Caco-2 (cell line): ENCODE measurements at regions not wholly inside any gene's neighbourhood (a gene's known extent, or its start where the extent isn't known, plus 50 kb on each side); places are given as distances from the start of the nearest gene placed in this dataset.

Source experiments
- BruUV-seq: library from RNA; stranded (reverse); fragments of 400-500 nt; replicated peaks from 2 replicates; lab custom pipeline; 2021; lab: Mats Ljungman, UMichigan
- CTCF ChIA-PET: fragments of 300-600 bp; sonication (Branson Sonifier 250); formaldehyde crosslinking; loops from one replicate; lab custom pipeline; 2022; ENCODE audit warnings: antibody characterized with exemption; lab: Charles Lee
- POLR2A ChIA-PET: fragments of 300-600 bp; sonication (Branson Sonifier 250); formaldehyde crosslinking; loops from one replicate; lab custom pipeline; 2022; ENCODE audit warnings: antibody characterized with exemption; lab: Charles Lee
- DNase-seq, 2 experiments: peaks; one replicate each; pipeline versions ENCODE4 v3.0.0 to v3.0.0-alpha.2; 2020 to 2022
- H3K27me3 ChIP-seq: replicated peaks from 2 replicates; pipeline ENCODE4 v1.6.0; 2011; ENCODE audit warnings: low read length; ENCODE audit not compliant: control insufficient read depth, insufficient read depth
- H3K36me3 ChIP-seq: 2 replicates; pipeline ENCODE4 v1.5.1; 2011; ENCODE audit warnings: low read length; ENCODE audit not compliant: control insufficient read depth, insufficient read depth
- H3K4me1 ChIP-seq: fragments of 250-450 bp; sonication (Bioruptor Pico); 2 replicates; pipeline ENCODE4 v1.5.1; 2020; ENCODE audit warnings: mild to moderate bottlenecking
- H3K4me3 ChIP-seq: 2 replicates; pipeline ENCODE4 v1.5.1; 2011; ENCODE audit warnings: low read depth, mild to moderate bottlenecking, control low read depth, low read length
- H3K9me3 ChIP-seq: fragments of 250-450 bp; sonication (Bioruptor Pico); 2 replicates; pipeline ENCODE4 v1.5.1; 2020; ENCODE audit warnings: mild to moderate bottlenecking, moderate library complexity
- H3K27ac Mint-ChIP-seq: one replicate; pipeline ENCODE4 v1.8.0; 2022; ENCODE audit warnings: mixed read lengths; ENCODE audit not compliant: unreplicated experiment
- H3K27me3 Mint-ChIP-seq: one replicate; pipeline ENCODE4 v1.8.0; 2022; ENCODE audit warnings: mixed read lengths; ENCODE audit not compliant: insufficient read depth, unreplicated experiment
- H3K36me3 Mint-ChIP-seq: one replicate; pipeline ENCODE4 v1.8.0; 2022; ENCODE audit warnings: mild to moderate bottlenecking, mixed read lengths; ENCODE audit not compliant: insufficient read depth, unreplicated experiment
- H3K4me1 Mint-ChIP-seq: one replicate; pipeline ENCODE4 v1.8.0; 2022; ENCODE audit warnings: low read depth, mixed read lengths; ENCODE audit not compliant: unreplicated experiment
- H3K4me3 Mint-ChIP-seq: one replicate; pipeline ENCODE4 v1.8.0; 2022; ENCODE audit warnings: mild to moderate bottlenecking, moderate library complexity, mixed read lengths; ENCODE audit not compliant: unreplicated experiment
- H3K9me3 Mint-ChIP-seq: one replicate; pipeline ENCODE4 v1.8.0; 2022; ENCODE audit warnings: mixed read lengths; ENCODE audit not compliant: unreplicated experiment
- CTCF ChIP-seq, 2 experiments: fragments of 200-600 bp in 1 of 2; IDR thresholded peaks; 1 replicate in 1 of 2; 2 replicates in 1 of 2; pipeline versions ENCODE4 v1.5.1 to v1.8.0; 2011 to 2022; ENCODE audit warnings: antibody characterized with exemption in 1 of 2, control low read depth in 1 of 2, inconsistent platforms in 1 of 2, low read depth in 1 of 2, low read length in 1 of 2, mild to moderate bottlenecking in 1 of 2, moderate library complexity in 1 of 2; ENCODE audit not compliant: insufficient read depth in 1 of 2, severe bottlenecking in 1 of 2, unreplicated experiment in 1 of 2
- intact Hi-C: fragments of 100-400 bp; cut with micrococcal nuclease; formaldehyde crosslinking; loops from one replicate; pipeline ENCODE4 v1.10.0; 2022; ENCODE audit not compliant: unreplicated experiment

GRCh38 chrX:104513162-104513561 is 52.8 kb upstream of the IL1RAPL2 start:
- Histone ChIP-seq H3K36me3 (no peaks in the 10 kb centered on the region), H3K27me3 (no peaks in the 10 kb centered on the region), H3K4me3 (no peak overlapping the region), H3K9me3 (no peaks in the 10 kb centered on the region), H3K4me1 (no peaks in the 10 kb centered on the region)
- ChIA-PET POLR2A (no interaction called here), CTCF (no interaction called here)
- DNase-seq = no peak
- TF ChIP-seq CTCF (IDR thresholded peaks at IDR 0.05; ENCODE audit: insufficient read depth in 1 of 2, low read depth in 1 of 2, low read length in 1 of 2, severe bottlenecking in 1 of 2, unreplicated experiment in 1 of 2) = no peak
- H3K4me3 Mint-ChIP-seq = no peak overlapping the region
- no peaks in the 10 kb centered on the region for H3K4me1 Mint-ChIP-seq
- H3K9me3 Mint-ChIP-seq = no peaks in the 10 kb centered on the region
- intact Hi-C loops = no loop called here
- no peak overlapping the region for H3K27ac Mint-ChIP-seq
- no peaks in the 10 kb centered on the region for H3K27me3 Mint-ChIP-seq
- no peaks in the 10 kb centered on the region for H3K36me3 Mint-ChIP-seq
- BruUV-seq = no TSS peak

GRCh38 chrX:104510801-104511200 is 55.2 kb upstream of the IL1RAPL2 start:
- no peak overlapping the region for H3K27ac Mint-ChIP-seq
- no peak overlapping the region for H3K4me3 ChIP-seq
- CTCF ChIA-PET = no interaction called here
- H3K36me3 ChIP-seq = no peaks in the 10 kb centered on the region
- no peaks in the 10 kb centered on the region for H3K9me3 ChIP-seq
- DNase-seq = no peak
- H3K4me3 Mint-ChIP-seq = no peak overlapping the region
- POLR2A ChIA-PET = no interaction called here
- no peaks in the 10 kb centered on the region for H3K4me1 ChIP-seq
- intact Hi-C loops = no loop called here
- no peaks in the 10 kb centered on the region for H3K4me1 Mint-ChIP-seq
- no TSS peak for BruUV-seq
- no peaks in the 10 kb centered on the region for H3K27me3 ChIP-seq
- H3K9me3 Mint-ChIP-seq = no peaks in the 10 kb centered on the region
- no peaks in the 10 kb centered on the region for H3K27me3 Mint-ChIP-seq
- H3K36me3 Mint-ChIP-seq = no peaks in the 10 kb centered on the region
- TF ChIP-seq CTCF (IDR thresholded peaks at IDR 0.05; ENCODE audit: insufficient read depth in 1 of 2, low read depth in 1 of 2, low read length in 1 of 2, severe bottlenecking in 1 of 2, unreplicated experiment in 1 of 2) = no peak

- no peak for DNase-seq
- Mint-ChIP-seq H3K4me3 (no peak overlapping the region), H3K36me3 (no peaks in the 10 kb centered on the region), H3K27me3 (no peaks in the 10 kb centered on the region), H3K27ac (no peak overlapping the region), H3K9me3 (no peaks in the 10 kb centered on the region), H3K4me1 (no peaks in the 10 kb centered on the region)
- no TSS peak for BruUV-seq
- ChIA-PET POLR2A (no interaction called here), CTCF (no interaction called here)
- intact Hi-C loops = no loop called here
- Histone ChIP-seq H3K27me3 (no peaks in the 10 kb centered on the region), H3K4me1 (no peaks in the 10 kb centered on the region), H3K4me3 (no peak overlapping the region), H3K9me3 (no peaks in the 10 kb centered on the region), H3K36me3 (no peaks in the 10 kb centered on the region)
- TF ChIP-seq CTCF (IDR thresholded peaks at IDR 0.05; ENCODE audit: insufficient read depth in 1 of 2, low read depth in 1 of 2, low read length in 1 of 2, severe bottlenecking in 1 of 2, unreplicated experiment in 1 of 2) = no peak
Observed at GRCh38 chrX:104502460-104502859, 63.5 kb upstream of the IL1RAPL2 start.
